ENCODE measurements at regions not wholly inside any gene's neighbourhood (a gene's known extent, or its start where the extent isn't known, plus 50 kb on each side); places are given as distances from the start of the nearest gene placed in this dataset.

GRCh38 chr3:177589041-177589650, 391.9 kb upstream of the TBL1XR1 start:
- TF ChIP-seq CTCF (IDR thresholded peaks at IDR 0.05; ENCODE audit: poor library complexity, severe bottlenecking) (no peak), REST (IDR thresholded peaks at IDR 0.05; ENCODE audit: borderline replicate concordance) (no peak), POLR2AphosphoS5 (IDR thresholded peaks at IDR 0.05) (no peak), SMC3 (conservative IDR thresholded peaks at IDR 0.05; ENCODE audit: poor library complexity) (no peak), RAD21 (conservative IDR thresholded peaks at IDR 0.05) (no peak), EP300 (conservative IDR thresholded peaks at IDR 0.05; ENCODE audit: poor library complexity, severe bottlenecking) (no peak), MXI1 (conservative IDR thresholded peaks at IDR 0.05; ENCODE audit: poor library complexity, severe bottlenecking) (no peak), EZH2 (IDR thresholded peaks at IDR 0.05; ENCODE audit: borderline replicate concordance, insufficient read depth, low read length, poor library complexity, severe bottlenecking) (no peak), TAF1 (IDR thresholded peaks at IDR 0.05; ENCODE audit: low read depth) (no peak)

All from neural cell (in vitro differentiated cells).